Left cardiac atrium (tissue), 4 donors: ENCODE measurements at regions not wholly inside any gene's neighbourhood (a gene's known extent, or its start where the extent isn't known, plus 50 kb on each side); places are given as distances from the start of the nearest gene placed in this dataset.
"Not testable (repeated sequence)": the region's sequence is repeated elsewhere in the genome, so short reads cannot be mapped to it uniquely, and the experiment has no call there.

Experiments used
- ATAC-seq, 2 donors: fragments of 200-7000 bp; cut with Tn5 transposase; one replicate each; pipeline ENCODE4 v1.9.1; 2020; ENCODE audit warnings: mild to moderate bottlenecking in 2 of 2, moderate library complexity in 2 of 2
- DNase-seq: peaks from one replicate; pipeline ENCODE4 v3.0.0-alpha.2; 2020
- intact Hi-C, 2 donors: fragments of 100-400 bp; cut with DNase I; formaldehyde crosslinking; loops; one replicate each; pipeline versions ENCODE4 v1.14.1 to v1.15.1; 2022 to 2023
- donor health status: DM: no; HTN: yes; CAD: no.
- donor health status: DM: no; HTN: yes; CAD: no; lungs with severe emphysema.
- donor health status: DM: yes; HTN: yes; CAD: no.
- donor health status: Dilated cardiomyopathy.

DNA sequence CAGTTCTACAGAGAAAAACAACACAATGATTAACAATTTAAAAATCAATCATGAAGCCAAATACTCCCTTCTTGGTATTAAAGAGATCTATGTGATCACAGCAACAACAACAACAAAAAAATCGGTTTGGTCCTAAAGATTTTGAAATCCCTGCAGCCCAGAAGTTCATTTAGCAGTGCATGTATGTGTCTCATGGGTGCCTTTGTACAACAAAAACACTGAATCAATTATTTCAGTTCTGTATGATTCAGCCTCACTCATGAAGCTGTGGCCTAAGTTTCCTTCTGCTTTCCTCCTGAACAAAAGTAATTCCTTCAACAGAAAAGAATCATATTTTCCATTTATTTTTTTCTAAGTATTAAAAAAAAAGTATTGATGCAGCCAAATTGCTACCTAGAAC is 393.4 kb upstream of the NDST3 start:
- DNase-seq = no peak
- no peak for ATAC-seq
- intact Hi-C loops = no loop called here

GRCh38 chr4:117641519-117641918 is 392.8 kb upstream of the NDST3 start:
- intact Hi-C loops = no loop called here
- ATAC-seq = no peak
- DNase-seq = no peak

DNA sequence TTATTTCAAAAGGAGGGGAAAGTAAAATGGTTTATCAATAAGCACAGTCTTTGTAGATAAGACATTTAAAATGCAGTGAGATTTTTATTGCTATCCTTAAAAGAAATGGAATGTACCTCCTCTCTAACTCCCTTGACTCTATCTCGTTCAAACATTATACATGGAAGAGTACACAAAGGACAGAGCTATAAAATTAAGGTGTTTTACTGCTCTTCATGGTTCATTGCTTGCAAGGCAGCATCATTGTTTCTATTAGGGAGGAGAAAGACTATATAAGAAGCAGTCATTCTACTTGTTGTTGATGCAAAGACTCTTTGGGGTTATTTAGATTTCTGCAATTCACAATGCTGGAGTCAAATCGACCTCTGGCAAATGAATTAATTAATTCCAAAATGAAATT is 380.2 kb upstream of the NDST3 start:
- intact Hi-C loops = no loop called here
- DNase-seq (no peak), ATAC-seq (no peak)

- intact Hi-C loops = no loop called here
Measured at GRCh38 chr4:117660668-117661067, 373.6 kb upstream of the NDST3 start.

DNA sequence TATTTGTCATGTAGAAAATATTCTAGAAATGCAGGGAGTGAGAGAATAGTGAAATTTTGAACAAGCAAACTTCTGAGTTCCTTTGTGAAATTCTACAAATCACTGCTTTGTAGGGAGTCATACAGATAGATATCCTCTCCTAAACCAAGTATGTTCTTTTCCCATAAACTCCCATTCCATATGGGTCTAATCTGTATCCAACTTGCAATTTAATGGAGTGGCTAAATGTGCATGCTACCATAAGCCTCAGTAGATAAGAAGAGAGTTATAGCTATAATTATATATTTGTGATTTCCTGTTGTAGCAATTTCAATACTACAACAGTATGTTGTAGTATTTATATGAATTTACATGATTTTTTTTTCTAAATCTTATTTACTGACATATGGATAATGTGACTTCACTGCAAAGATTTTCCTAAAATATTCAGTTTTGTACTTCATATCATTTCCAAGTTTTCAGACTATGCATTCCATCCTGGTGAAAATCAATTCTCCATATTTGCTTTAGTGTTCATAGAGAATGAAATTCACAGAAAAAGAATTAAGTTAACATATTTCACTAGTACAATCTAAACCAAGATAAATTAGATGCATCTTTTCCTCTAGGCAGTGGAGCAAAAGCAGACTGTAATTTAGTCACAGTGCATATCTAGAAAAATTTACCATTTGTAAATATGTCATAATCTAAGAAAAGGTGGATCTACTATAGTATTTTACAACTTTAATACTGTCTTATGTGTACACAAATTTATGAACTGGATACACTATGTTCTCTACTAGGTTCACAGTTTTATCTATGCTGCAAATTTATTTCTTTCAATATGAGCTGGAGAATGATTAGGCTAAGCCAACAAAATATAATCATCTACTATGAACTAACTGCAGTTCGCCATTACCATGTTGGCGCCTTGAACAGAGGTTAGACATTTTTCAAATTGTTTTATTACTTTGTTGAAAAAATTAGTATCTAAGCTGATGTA is 372.9 kb upstream of the NDST3 start:
- ATAC-seq (no peak), DNase-seq (no peak)
- intact Hi-C loops = no loop called here

More at GRCh38 chr4:117660668-117661067, 373.6 kb upstream of the NDST3 start:
- no peak for ATAC-seq
- no peak for DNase-seq

DNA sequence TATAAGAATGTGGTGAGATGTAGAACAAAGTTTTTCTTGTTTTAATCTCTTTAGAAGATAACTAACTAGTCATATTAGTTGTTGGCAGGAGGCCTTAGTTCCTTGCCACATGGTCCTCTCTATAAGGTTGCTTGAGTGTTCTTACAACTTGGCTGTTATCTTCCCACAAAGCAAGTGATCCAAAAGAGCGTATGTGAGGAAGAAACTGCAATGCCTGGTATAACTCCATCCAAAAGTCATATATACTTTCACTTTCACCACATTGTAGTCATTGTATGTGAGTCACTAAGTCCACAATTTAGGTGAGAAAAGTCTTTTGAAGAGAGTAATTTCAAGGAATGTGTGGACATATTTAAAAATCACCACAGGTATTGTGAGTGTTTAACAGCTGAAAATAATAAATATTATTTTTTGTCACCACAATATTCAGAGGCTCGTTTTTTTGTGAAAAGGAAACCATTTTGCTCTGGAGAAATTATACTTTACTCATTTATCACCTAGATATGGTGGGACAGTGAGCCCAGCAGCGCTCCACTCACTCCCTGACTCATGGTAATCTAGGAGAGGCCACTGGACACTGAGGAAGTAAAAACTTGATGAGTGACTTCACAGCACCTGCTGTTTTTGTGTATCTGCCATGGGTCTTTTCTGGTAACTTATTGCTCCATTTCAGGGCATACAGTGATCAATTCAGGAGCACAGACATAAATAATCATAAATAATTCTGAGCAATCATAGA is 369.4 kb upstream of the NDST3 start:
- no peak for ATAC-seq
- no peak for DNase-seq
- intact Hi-C loops = no loop called here

DNA sequence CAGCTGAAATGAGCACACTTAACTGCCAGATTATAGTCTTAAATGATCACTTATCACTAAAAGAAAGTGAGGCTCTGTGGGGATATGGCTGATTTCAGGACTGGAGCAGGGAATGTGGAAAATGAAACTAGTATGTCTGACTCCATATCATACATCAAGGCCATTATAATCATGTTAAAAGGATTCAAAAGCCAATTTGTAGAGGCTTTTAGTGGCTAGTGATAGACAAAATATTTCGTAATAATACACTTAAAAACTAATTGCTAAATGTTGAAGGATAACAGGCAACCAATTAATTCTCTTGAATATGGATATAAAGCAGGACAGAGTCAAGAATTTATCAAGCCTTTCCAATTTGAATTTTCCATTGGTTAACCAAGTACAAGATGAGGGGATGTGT is 358.1 kb upstream of the NDST3 start:
- DNase-seq = no peak
- intact Hi-C loops = no loop called here

GRCh38 chr4:117678861-117679260 is 355.4 kb upstream of the NDST3 start:
- intact Hi-C loops = no loop called here
- ATAC-seq = no peak

More for the DNA sequence above, 358.1 kb upstream of the NDST3 start:
- ATAC-seq = no peak

DNA sequence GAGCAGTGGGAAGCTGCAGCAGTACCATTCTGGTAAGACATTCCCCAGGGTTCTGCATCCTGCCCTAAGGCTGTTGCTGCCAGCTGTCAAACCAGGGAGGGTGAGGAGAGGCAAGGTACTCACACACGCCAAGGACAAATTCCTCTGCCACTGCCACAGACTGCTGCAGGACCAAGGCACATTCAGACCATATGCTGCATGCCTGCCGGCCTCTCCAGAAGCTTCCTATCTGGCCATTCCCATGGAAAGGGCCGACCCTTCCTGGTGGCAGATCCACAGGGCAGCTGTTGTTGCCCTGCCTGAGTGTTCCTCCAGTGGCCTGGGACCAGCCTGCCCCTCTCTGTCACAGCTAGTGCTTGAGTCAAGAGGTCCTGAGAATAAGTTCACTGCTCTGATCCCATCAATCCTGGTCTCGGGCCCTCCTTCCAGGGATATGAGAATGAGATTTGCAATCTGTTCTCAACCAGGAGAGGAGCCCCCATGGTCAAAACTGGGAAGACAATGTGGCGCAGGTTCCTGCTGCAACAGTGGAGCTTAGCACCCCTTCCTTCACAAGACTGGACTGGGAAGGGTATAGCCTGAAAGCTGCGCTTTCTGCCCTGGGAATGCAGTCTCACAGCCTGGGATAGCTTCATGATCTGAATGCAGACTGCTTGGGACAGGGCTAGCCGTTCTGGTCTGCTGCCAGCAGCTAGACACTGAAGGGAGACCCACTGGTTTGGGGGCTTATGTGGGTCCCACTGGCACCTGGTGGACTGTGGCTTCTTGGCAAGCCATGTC is 342.5 kb upstream of the NDST3 start:
- ATAC-seq = no peak
- intact Hi-C loops = no loop called here

More at GRCh38 chr4:117678861-117679260, 355.4 kb upstream of the NDST3 start:
- DNase-seq = no peak

GRCh38 chr4:117692538-117692937 is 341.7 kb upstream of the NDST3 start:
- DNase-seq (no peak), ATAC-seq (no peak)
- intact Hi-C loops = no loop called here

More for the DNA sequence above, 342.5 kb upstream of the NDST3 start:
- no peak for DNase-seq

DNA sequence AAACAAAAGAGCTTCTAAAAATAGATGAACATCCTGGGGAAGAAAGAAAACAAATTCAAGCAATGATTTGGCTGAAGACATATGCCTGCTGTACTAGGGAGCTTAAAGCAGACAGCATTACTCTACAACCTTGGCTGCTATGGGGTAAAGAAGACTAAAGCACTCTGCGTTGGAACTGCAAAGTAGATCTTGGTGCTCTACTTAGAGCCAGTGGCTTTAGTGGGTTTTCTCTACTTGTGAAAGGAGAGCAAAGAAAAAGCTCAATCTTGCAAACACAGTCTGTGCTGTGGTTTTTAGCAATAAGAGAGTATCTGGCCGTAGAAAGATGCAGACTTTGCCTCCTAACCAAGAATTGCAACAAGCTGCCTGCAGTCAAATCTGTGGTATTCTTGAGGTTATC is 334.7 kb upstream of the NDST3 start:
- ATAC-seq = no peak
- intact Hi-C loops = no loop called here
- DNase-seq = no peak

DNA sequence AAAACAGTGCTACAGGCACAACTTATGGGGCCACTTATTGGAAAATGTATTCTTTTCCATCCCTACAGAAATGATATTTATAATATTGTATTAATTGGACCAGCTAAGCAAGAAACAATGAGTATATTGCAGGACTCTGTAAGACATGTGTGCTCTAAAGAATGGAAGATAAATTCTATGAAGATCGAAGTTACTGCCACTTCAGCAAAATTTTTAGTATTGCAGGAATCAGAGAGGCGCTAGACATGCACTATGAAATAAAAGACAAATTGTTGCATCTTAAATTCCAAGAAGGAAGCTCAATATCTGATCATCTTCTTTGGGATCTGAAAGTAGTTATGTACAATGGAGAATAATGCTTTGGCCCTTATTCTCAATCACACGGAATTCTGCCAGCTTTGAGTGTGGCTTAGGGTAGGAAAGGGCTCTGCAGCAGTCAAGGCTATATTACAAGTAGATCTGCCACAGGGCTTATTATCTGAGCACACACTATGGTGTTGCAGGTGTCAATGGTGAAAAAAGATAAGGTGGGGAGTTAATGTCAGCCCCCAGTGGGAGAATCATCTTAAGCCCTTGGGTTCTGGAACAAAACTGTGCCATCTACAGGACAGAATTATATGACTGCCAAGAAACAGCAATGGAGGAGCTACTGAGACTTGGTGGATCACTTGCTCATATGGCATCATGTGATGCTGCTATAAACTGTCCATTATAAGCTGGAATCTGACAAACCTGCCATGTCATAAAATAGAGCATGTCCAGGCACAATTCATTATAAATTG is 334.0 kb upstream of the NDST3 start:
- DNase-seq = no peak
- intact Hi-C loops = no loop called here
- ATAC-seq = no peak

GRCh38 chr4:117702353-117702752 is 331.9 kb upstream of the NDST3 start:
- DNase-seq (no peak), ATAC-seq (no peak)
- intact Hi-C loops = no loop called here

- ATAC-seq = no peak
- intact Hi-C loops = no loop called here
- DNase-seq = no peak
Measured at GRCh38 chr4:117704721-117705120, 329.6 kb upstream of the NDST3 start.

DNA sequence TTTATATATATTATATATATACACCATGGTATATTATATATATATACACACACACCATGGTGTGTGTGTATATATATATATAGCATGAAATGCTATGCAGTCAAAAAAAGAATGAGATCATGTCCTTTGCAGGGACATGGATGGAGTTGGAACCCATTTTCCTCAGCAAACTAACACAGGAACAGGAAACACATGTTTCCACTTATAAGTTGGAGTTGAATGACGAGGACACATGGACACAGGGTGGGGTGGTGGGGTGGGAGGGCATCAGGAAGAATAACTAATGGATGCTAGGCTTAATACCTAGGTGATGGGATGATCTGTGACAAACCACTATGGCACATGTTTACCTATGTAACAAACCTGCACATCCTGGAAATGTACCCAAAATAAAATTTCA is 293.6 kb upstream of the NDST3 start:
- DNase-seq (no peak), ATAC-seq (no peak)
- intact Hi-C loops = no loop called here

- ATAC-seq, intact Hi-C loops, DNase-seq: not testable (repeated sequence)
Measured at GRCh38 chr4:117745379-117745778, 288.9 kb upstream of the NDST3 start.

GRCh38 chr4:117755438-117755837 is 278.8 kb upstream of the NDST3 start:
- ATAC-seq = no peak
- DNase-seq = no peak
- intact Hi-C loops = no loop called here

GRCh38 chr4:117768610-117769009 is 265.7 kb upstream of the NDST3 start:
- intact Hi-C loops = no loop called here
- no peak for ATAC-seq
- no peak for DNase-seq
